GM21825 (cell line): ENCODE measurements at regions not wholly inside any gene's neighbourhood (a gene's known extent, or its start where the extent isn't known, plus 50 kb on each side); places are given as distances from the start of the nearest gene placed in this dataset.

Source experiments
- ATAC-seq: cut with Tn5 transposase; IDR thresholded peaks from one replicate; pipeline ENCODE4 v1.9.1; 2021; ENCODE audit warnings: mild to moderate bottlenecking, moderate library complexity; ENCODE audit not compliant: unreplicated experiment

DNA sequence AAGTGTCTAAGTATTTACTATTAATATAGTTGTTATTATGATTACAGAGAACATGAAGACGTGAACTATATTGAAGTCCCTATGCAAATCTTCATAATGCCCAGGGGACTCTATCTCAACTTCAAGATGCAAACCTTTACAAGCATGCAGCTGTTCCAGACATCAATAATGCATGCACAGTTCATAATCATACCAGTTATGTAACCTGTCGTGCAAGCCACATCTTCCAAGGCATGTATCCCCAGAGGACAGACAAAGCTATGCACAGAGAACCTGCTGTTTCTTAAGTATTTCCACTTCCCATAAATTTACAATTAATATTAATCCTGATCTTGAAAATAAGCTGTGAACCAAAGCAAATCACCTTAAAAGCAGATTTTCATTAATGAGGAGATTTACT lies 534.1 kb downstream of the TUSC7 start:
- ATAC-seq = no peak

DNA sequence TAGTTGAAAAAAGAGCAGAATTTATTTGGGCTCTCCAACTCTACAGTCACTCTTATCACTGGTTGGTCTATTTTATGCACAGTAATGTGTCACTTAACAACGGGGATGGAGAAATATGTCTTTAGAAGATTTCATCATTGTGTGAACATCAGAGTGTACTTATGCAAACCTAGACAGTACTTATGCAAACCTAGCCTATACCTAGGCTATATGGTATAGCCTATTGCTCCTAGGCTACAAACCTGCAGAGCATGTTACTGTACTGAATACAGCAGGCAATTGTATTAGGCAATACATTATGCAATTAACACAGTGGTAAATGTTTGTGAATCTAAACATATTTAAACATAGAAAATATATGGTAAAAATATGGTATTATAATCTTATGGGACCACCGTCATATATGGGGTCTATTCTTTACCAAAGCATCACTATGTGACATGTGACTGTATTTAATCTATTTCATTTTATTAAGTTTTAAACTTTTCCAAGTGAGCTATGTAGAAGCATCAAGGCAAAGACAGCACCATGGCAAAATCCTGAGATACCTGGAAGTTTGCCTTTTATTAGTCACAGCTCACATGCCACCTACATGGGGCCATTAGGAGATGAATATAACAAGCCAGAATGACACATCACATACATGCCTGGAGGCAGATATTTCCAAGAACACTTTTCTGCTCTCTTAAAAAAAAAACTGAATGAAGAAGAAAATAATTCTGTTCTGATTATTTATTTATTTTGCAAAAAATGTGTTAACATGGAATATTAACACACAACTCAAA lies 537.4 kb downstream of the TUSC7 start:
- ATAC-seq = no peak

DNA sequence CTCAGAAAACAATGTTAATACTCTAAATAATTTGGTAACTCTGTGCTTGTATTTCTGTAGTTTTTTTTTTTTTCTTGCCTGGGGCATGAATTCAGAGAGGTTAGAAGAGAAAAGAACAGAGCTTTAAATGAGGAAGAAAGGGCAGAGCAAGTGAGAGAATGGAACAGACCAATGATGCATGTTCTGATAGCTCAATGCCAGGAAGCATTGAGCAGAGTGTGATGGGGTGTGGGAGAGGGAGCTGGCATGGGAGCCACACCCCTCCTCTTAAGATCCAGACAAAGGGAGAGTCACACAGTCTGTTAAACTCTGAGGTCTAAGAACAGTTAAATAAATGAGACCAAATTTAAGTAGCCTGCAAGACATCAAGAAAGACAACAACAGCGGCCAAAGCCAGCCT lies 538.6 kb downstream of the TUSC7 start:
- no peak for ATAC-seq

DNA sequence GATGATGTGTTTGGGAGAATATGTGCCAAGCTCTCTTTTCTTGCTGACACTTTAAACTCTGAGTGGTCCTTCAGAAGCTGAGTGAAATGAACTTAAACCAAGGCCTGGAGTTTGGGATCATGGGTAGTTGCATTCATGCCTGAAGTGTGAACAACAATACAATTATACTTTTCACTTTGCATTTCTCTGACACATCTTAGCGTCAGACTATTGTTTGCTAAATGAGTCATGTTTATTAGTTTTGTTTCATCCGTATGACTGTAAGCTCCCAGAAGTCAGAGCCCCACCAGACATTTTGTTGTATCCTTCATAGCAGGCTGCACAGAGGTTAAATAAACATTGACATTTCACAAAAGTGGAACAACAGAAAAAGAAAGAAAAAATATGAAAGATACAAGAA lies 542.6 kb downstream of the TUSC7 start:
- no peak for ATAC-seq

DNA sequence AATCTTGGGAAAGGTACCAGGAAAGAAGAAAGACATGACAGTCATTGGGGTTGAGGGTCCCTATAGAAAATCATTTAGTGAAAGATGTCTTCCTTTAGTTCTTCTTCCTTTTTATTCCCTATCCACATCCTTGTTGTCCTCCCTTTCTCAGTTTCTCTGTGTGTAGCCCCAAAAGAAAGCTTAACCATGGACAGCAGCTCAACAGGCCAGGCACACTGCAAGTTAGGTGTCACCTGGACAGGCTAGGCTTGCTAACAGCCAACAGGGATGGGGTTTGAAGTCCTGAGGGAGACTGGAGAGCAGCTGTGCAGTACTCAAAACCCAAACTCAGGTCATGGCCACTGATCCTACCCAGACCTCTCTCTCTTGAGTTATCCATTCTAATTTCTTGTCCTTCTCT lies 543.1 kb downstream of the TUSC7 start:
- no peak for ATAC-seq

DNA sequence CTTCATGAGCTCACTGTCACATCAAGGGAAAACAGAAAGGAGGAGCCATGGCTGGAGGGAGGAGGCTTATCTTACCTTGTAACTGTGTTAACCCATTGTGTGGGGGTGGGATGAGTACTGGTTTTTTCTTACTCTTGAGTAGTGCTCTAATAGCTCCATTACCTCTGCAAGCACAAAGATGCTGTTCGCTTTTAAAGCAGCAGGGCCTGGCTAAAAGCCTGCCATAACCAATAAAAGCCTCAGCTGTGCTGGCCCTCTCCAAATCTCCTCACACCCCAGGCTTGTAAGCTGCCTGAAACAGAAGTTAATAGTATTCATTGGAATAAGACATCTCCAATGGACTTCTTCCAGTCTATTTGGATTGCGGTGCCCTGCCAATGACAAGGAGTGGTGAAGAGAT lies 544.1 kb downstream of the TUSC7 start:
- ATAC-seq = no peak

DNA sequence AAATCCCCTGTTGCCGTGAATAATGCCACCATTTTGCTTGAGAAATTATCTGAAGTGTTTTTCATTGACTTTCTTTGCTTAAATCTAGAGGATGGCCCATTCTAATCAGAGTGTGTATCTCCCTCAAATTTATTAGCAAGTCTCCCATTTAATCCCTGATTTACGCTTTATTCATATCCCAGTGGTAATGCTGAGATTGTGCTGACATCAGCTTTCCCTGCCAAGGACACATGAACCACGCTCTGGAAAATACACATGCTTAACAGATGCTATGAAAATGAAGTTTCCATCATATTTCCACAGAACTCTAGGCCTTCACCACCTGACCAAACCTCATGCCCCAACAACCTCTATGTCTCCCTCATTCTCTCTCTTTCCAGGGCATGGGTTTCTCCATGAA lies 545.4 kb downstream of the TUSC7 start:
- no peak for ATAC-seq

DNA sequence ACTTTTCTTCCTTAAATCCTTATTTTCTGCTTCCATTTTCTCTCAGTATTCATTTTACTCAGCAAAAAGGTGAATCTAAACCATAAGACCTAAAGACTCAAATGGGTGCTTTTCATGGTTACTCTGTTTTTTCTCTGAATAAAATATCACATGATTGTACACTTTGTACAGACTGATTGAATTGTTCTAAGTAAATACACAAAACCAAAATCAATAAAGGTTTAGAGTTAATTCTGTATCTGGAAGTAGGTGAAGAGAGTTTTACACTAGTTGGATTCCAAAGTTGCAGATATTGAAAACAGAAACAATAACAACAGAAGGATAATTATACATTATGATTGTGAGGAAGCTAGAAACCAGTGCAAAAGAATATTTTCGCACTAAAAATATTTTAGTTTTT lies 546.2 kb downstream of the TUSC7 start:
- no peak for ATAC-seq

DNA sequence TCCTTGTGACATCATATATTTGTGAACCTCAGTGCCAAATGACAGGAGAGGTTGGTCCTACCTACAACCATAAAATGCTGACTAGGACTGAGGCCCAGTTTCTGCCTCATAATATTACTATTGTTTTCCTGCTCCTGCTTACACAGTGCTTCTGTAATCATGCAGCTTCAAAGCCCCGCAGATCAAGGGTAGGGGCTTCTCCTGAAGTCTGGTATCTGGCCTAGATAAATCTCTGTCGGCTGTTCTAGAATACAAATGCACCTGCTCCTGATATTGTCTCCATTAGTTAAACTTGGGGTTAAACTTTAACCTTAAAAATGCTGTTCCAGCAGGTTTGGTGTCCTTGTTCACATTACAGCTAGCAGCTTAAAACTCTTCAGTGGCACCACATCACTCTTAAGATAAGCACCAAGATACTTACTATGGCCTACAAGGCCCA lies 552.4 kb downstream of the TUSC7 start:
- ATAC-seq = no peak

DNA sequence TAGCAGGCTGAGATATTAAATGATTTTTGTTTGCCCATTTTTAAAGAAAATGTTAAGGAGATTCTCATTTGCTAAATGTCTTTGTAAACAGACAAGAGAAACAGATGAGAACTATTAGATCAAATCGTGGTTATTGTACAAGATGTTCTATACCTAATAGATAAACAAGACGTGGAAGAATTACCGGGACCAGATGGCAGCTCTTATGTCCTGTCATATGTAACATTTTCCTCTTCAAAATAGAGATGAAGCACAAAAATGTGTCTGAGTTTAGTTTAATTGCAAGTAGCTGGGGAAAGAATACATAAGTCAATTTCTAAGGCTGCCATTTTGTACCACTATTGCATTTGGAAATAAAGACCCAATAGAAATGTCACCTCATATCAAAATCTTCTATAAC lies 553.7 kb downstream of the TUSC7 start:
- no peak for ATAC-seq

DNA sequence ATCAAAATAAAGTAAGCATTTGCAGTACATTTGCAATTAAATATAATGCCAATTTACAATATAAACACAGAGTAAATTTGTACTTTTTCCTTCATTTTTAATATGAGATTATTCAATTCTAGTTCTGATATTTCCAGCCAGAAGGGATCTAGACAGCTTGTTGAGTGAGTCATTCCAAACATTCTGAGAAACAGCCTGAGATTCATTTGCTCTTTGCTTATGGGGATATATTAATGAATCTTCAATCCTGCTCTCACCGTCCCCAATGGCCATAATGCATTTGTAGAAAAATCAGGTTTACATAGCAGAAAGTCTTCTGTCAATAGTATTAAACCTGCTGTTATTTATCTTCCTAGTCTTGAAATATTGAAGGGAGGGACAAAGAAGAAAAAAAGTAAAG lies 554.2 kb downstream of the TUSC7 start:
- no peak for ATAC-seq

DNA sequence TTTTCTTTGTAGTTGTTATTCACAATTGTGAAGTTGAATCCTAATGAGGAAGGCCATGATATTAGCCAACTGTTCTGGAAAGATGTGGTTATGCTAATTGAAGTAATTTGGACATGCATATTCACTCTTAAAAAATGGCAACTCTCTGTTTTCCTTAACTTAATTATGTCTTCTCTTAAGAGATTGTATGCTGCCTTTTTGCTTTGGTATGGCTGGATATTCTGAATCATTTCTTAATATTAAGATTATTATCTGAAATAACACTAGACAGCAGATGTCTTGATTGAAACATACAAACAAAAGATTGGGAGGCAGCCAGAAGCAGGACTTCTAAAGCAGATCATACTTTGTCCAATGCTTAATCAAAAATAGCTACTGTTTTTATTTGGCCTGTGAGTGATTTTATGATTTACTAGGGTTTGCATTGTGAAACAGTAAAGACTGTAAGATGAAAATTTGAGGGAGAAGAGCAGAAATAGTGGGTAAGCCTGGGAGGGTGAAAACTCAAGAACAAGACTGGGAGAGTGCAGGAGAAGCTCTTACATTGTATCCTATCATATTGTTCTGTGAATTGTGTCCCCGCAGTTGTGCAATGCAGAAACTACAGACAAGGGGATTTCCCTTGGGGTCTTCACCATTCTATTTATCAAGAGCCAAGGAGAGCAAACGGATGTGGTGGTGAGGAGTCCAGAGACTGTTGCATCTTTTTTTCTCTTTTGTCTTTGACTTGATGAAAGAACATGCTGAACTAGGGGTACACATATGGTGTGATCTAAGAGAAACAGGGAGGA lies 554.8 kb downstream of the TUSC7 start:
- no peak for ATAC-seq

DNA sequence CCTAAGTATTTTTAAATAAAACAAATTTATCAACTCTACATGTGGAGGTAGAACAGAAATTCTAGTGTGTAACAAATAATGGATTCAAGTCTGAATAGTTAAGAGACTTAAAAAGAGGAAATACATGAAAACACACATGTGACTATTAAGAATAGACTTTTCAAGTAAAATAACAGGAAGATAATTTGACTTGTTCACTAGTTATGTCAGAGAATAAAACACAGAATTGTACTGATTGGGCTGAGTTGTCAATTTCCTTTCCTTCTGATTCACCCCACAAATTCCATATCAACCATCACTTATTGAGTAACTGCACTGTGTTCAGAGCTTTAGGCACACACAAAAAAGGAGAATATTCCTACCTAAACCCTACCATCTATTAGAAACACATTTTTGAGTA lies 557.2 kb downstream of the TUSC7 start:
- no peak for ATAC-seq

DNA sequence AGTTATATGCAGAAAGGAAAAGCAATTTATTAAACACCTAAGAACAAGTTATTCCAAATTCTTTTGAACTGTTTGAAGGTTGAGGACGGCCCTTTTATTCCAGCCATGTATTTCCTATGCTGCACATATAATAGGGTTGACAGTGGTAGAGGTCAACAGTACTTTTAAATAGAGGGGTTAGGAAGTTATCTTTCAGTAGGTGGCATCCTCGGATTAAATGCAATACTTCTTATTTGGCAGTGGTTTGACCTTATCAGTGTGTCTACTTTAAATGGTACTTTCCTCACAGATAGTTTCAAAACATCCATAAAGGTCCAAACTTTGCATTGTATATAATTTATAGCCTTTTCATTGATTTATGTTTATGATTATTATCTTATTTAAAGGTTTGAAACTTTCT lies 558.7 kb downstream of the TUSC7 start:
- ATAC-seq = no peak

DNA sequence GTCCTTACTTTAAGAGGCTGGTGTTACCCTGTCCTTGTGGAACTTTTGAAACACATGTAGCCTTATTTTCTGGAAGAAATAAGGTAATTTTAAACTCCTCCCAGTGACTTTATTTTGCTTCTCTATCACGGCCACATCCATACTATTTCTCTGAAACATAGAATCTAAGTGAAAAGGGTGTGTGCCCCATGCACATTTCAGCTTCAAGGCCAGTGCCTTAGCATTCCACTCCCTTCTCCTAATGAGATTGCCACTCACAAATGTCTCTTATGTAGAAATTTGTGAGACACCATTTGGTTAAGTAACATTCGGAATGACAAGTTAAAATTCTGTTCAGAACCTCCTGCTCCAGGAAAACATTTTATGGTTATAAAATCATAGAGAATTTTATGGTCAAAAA lies 562.7 kb downstream of the TUSC7 start:
- no peak for ATAC-seq

DNA sequence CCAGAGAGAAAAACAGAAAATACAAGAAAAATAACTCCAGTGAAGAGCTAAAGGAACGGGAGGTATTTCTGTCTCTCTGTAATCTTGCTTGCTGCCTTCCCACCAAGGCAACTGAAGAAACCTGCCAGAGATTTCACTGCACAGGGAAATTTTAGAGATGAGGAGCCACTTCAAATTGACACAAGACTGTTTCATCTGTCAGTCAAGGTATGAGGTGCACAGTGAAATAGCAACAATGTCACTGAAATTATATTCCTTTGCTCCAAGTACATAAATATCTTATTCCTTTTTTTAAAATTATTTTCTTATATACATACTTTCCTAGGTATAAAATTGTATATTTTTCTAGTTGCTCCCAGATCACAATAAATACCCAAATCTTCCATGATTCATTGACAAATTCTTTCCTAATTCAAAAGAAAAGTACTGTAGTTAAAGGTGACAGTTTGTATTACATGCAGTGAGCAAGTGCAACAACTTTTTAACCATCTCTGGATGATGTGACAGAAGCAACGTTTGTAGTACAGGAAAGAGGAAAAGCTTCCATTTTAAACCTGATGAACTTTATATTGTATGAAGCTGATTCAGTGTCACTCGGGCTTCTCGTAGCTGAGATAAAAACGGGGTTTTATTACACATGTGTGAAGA lies 563.4 kb downstream of the TUSC7 start:
- no peak for ATAC-seq

DNA sequence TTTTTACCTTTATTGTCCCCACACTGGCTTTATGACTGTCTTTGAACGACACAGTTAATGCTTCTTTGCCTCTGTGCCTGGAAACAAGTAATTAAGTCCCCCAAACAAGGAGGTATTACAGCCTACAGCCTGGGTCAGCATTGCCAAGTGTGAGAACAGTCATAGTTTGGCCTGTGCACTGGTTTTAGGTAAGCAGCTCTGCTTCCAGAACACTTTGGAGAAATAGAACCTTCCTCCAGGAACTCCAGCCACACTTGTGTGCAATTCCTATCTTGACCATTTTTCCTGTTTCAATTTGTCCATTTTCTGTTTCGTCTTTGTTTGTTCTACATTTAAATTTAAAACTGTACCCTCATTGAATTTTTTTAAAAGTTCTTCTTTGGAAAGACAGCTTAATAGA lies 568.2 kb downstream of the TUSC7 start:
- no peak for ATAC-seq

DNA sequence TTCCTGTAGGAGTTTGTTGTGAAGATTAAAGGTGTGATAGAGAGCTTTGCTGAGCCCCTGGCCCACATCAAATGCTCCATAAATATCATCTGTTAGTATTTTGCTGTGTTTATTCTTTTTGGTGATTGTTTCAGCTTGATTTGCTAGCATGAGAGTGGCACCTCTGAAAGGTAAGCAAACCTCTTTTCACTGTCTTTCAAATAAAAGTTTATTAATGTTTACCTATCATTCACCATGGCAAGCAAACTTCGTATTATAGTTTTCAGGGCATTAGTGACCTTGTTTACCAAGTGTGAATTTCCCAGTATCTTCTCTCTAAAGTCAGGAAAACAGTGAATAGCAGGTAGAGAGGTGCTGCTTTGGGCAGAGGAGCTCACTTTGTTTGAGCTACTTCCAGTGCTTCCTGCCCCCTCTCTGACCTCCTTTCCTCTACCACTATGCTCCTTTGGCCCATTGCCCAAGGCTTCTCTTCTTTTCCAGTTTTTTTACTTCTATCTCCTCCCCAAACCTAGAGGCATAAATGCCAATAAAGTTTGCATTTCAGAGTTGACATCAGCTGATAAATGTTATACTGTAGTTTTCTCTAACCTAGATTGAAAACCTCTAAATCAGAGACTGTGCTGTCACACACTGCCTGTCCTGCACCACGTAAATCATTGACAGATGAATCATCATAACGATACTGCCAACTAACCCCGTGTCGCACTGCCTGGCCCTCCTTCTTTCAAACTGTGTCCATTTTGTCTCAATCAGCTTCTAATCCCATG lies 569.0 kb downstream of the TUSC7 start:
- ATAC-seq = peak; percentile 94

DNA sequence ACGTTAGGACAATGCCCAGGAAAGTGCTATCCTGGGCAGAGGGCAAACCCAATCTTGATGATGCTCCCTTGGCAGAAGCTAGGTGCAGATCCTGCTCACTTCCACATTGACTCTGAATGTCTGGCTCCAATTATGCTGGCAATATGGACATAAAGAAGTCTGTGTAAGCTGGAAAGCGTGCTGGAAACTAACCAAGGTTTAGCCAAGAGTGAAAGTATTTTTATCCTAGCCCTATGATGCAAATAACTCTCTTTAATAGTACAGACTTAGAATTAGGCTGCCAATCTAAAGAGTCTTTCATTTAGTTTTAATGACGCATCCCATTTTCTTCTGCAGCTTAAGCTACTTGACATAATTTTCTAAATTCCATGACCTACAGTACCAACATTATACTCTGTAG lies 571.8 kb downstream of the TUSC7 start:
- no peak for ATAC-seq

DNA sequence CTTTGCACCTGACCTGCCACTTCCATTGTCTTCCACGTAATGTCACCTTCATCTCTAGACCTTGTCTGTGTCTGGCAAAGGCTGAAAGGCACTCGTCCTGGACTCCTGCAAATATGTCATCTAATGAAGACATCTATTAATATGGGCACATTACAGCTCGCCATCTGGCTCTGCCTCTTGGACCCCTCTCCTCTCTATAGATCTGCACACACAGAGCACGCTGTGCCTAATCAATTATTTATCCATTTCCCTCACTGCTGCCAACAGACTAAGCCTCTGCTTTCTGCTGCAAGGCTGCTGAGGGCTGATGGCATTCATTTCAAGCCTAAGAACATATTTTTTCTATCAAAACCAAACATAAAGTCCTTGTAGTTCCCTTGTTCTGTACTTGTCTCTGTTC lies 573.0 kb downstream of the TUSC7 start:
- no peak for ATAC-seq

DNA sequence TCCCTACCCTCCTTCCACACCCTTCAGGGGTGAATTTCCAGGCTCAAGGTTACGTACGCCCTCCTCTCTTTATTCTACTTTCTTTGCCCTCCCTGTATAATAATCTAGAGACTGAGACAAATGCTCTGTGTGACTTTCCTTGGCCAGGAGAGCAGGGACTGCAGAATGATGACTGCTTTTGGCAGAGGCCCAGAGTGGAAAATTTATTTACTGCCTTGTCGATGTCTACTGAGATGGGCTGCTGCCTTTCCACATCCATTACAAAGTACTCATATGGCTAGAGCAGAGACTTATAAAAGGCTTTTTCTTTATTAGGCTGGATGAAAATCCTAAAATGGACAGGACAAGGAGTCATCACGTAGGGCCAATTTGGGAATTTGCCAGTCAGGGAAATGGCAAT lies 576.2 kb downstream of the TUSC7 start:
- no peak for ATAC-seq
